PC-9 (cell line): ENCODE measurements at regions not wholly inside any gene's neighbourhood (a gene's known extent, or its start where the extent isn't known, plus 50 kb on each side); places are given as distances from the start of the nearest gene placed in this dataset.
"Not testable (repeated sequence)": the region's sequence is repeated elsewhere in the genome, so short reads cannot be mapped to it uniquely, and the experiment has no call there.

Experiments
- BruUV-seq: library from RNA; stranded (reverse); fragments of 400-500 nt; replicated peaks from 2 replicates; lab custom pipeline; 2021; lab: Mats Ljungman, UMichigan
- CTCF ChIA-PET: fragments of 300-600 bp; sonication (Branson Sonifier 250); formaldehyde crosslinking; loops from one replicate; lab custom pipeline; 2022; ENCODE audit warnings: antibody characterized with exemption; lab: Charles Lee
- POLR2A ChIA-PET: fragments of 300-600 bp; sonication (Branson Sonifier 250); formaldehyde crosslinking; loops from one replicate; lab custom pipeline; 2022; ENCODE audit warnings: antibody characterized with exemption; ENCODE audit not compliant: unreplicated experiment; lab: Charles Lee
- DNase-seq, 2 experiments: peaks; one replicate each; pipeline versions ENCODE4 v3.0.0 to v3.0.0-alpha.2; 2015 to 2022; ENCODE audit warnings: mixed read lengths in 1 of 2
- H2AFZ ChIP-seq: fragments of 200-600 bp; sonication (generic); 2 replicates; pipeline ENCODE4 v1.8.1; 2017; ENCODE audit warnings: antibody characterized with exemption
- H3F3A ChIP-seq: fragments of 200-600 bp; sonication (generic); 2 replicates; pipeline ENCODE4 v1.8.1; 2017; ENCODE audit warnings: antibody characterized with exemption, mild to moderate bottlenecking, low read depth; ENCODE audit not compliant: insufficient read depth
- H3K27ac ChIP-seq: fragments of 200-600 bp; sonication (generic); 2 replicates; pipeline ENCODE4 v1.6.1; 2016; ENCODE audit warnings: mixed run types
- H3K27me3 ChIP-seq: fragments of 200-600 bp; sonication (generic); 2 replicates; pipeline ENCODE4 v1.6.1; 2016; ENCODE audit warnings: low read depth, mixed run types; ENCODE audit not compliant: insufficient read depth
- H3K36me3 ChIP-seq: fragments of 200-600 bp; sonication (generic); 2 replicates; pipeline ENCODE4 v1.6.1; 2016; ENCODE audit warnings: low read depth, mixed run types
- H3K4me1 ChIP-seq: fragments of 200-600 bp; sonication (generic); replicated peaks from 2 replicates; pipeline ENCODE4 v1.6.1; 2016; ENCODE audit warnings: mixed run types; ENCODE audit not compliant: insufficient read depth
- H3K4me2 ChIP-seq: fragments of 200-600 bp; sonication (generic); 2 replicates; pipeline ENCODE4 v1.6.1; 2017; ENCODE audit warnings: mixed run types
- H3K4me3 ChIP-seq: fragments of 200-600 bp; sonication (generic); 2 replicates; pipeline ENCODE4 v1.6.1; 2016; ENCODE audit warnings: mixed run types
- H3K79me2 ChIP-seq: fragments of 200-600 bp; sonication (generic); 2 replicates; pipeline ENCODE4 v1.6.1; 2017; ENCODE audit warnings: low read depth, mixed run types
- H3K9me2 ChIP-seq: fragments of 200-600 bp; sonication (generic); 2 replicates; pipeline ENCODE4 v1.8.1; 2017; ENCODE audit warnings: mild to moderate bottlenecking; ENCODE audit not compliant: insufficient read depth
- H3K9me3 ChIP-seq: fragments of 200-600 bp; sonication (generic); 2 replicates; pipeline ENCODE4 v1.8.1; 2016; ENCODE audit warnings: low read depth; ENCODE audit not compliant: insufficient read depth
- H4K20me1 ChIP-seq: fragments of 200-600 bp; sonication (generic); 2 replicates; pipeline ENCODE4 v1.8.1; 2017; ENCODE audit not compliant: insufficient read depth
- intact Hi-C: fragments of 100-400 bp; cut with micrococcal nuclease; formaldehyde crosslinking; loops from one replicate; pipeline ENCODE4 v1.10.0; 2022; ENCODE audit not compliant: unreplicated experiment

- H3K36me3 ChIP-seq, H3K4me2 ChIP-seq, H3F3A ChIP-seq, H3K9me2 ChIP-seq, H3K9me3 ChIP-seq, H4K20me1 ChIP-seq, H3K79me2 ChIP-seq, POLR2A ChIA-PET, DNase-seq, BruUV-seq, intact Hi-C loops, H3K4me1 ChIP-seq, H3K27me3 ChIP-seq, H3K4me3 ChIP-seq, CTCF ChIA-PET, H3K27ac ChIP-seq, H2AFZ ChIP-seq: not testable (repeated sequence)
Measured at GRCh38 chr2:87649871-87650270, 98.0 kb upstream of the PLGLB2 start.

DNA sequence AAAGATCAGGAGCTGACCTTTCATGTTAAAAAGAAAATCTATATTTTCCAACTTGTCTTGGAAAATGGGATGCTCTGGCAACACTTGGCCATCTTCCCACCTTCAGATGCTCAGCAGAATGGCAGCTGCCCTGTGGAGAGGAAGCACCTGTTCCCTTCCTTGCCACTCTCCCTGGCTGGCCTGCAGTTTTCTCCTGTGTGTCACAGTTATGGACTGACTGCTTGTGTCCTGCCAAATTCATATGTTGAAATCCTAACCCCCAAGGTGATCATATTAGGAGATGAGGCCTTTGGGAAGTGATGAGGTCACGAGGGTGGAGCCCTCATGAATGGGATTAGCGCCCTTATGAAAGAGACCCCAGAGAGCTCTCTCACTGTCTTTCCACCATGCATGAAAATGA lies 97.0 kb upstream of the PLGLB2 start:
- DNase-seq, H3K27me3 ChIP-seq, H3K4me2 ChIP-seq, H3K27ac ChIP-seq, BruUV-seq, H3K4me3 ChIP-seq, H4K20me1 ChIP-seq, H3K79me2 ChIP-seq, H3K36me3 ChIP-seq, CTCF ChIA-PET, intact Hi-C loops, POLR2A ChIA-PET, H3K9me2 ChIP-seq, H3K4me1 ChIP-seq, H2AFZ ChIP-seq, H3K9me3 ChIP-seq, H3F3A ChIP-seq: not testable (repeated sequence)

DNA sequence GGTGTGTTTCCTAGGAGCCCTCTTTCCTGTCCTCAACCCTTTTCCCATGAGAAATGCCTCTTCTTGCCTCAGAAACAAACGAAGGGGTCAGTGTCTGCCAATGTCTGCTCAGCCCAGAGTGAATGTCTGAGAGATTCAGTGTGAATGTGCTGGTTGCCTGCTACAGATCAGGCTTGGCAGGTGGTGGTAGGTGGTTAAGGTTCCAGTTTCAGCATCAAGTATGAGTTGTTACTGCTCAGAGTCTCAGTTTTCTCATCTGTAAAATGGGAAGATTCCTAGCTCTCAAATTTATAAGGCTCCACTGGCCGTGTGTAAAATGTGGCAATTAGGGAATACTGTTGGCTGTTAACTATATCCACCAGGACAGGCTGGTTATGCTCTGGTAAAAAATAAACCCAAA lies 96.3 kb upstream of the PLGLB2 start:
- intact Hi-C loops, H4K20me1 ChIP-seq, H3F3A ChIP-seq, H3K27me3 ChIP-seq, H3K79me2 ChIP-seq, H3K9me2 ChIP-seq, H3K4me2 ChIP-seq, H3K27ac ChIP-seq, H3K4me1 ChIP-seq, BruUV-seq, H2AFZ ChIP-seq, H3K9me3 ChIP-seq, CTCF ChIA-PET, H3K36me3 ChIP-seq, POLR2A ChIA-PET, H3K4me3 ChIP-seq, DNase-seq: not testable (repeated sequence)

DNA sequence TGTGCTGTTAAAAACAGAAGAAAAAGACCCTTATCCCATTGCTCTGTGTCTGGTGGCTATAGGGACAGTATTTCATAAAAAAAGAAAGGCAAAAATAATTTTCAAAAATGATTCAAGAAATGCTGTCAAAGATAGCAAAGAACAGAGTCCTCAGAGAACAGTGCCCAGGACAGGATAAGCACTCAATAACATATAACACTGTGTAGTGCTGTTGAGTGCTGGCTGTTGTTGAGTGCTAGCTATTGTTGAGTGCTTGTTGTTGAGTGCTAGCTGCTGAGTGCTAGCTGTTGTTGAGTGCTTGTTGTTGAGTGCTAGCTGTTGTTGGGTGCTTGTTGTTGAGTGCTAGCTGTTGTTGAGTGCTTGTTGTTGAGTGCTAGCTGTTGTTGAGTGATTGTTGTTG lies 94.5 kb upstream of the PLGLB2 start:
- H3K9me2 ChIP-seq, H4K20me1 ChIP-seq, H2AFZ ChIP-seq, H3K36me3 ChIP-seq, DNase-seq, BruUV-seq, H3K79me2 ChIP-seq, H3K4me2 ChIP-seq, H3K27me3 ChIP-seq, H3K4me1 ChIP-seq, H3F3A ChIP-seq, POLR2A ChIA-PET, H3K9me3 ChIP-seq, H3K27ac ChIP-seq, intact Hi-C loops, H3K4me3 ChIP-seq, CTCF ChIA-PET: not testable (repeated sequence)

DNA sequence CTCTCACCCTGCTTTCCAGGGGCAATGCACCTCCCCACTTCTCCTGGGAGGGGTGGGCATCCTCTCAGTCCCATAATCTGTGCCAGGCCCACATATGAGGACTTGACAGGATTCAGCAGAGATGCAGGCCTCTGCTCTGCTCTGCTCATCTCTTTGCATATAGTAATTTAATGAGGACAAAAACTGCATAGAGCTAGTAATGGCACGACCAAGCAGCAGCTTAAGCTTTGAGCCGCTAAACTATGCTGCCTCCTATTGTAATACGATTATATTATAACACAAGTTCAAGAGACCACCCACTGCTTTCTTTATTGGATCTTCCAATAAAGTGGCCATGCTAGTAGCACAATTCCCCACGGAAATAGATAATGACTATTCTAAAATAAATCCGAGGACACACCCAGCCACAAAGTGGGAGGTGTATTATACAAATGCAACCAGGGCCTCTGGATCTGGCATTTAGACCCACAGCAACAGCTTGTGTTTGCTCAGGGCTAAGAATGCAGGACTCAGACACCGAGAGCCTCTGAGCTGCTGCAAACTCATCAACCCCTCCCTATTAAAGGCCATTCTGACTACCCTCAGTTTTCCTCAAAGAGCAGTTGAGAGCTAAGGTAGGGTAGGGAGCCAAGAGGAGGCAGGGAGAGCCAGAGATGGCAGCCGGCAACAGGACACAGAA lies 93.6 kb upstream of the PLGLB2 start:
- BruUV-seq, CTCF ChIA-PET, H3K27me3 ChIP-seq, H3K9me3 ChIP-seq, H3K27ac ChIP-seq, H3F3A ChIP-seq, H3K79me2 ChIP-seq, POLR2A ChIA-PET, H3K4me2 ChIP-seq, DNase-seq, H2AFZ ChIP-seq, H3K36me3 ChIP-seq, intact Hi-C loops, H3K9me2 ChIP-seq, H4K20me1 ChIP-seq, H3K4me1 ChIP-seq, H3K4me3 ChIP-seq: not testable (repeated sequence)

DNA sequence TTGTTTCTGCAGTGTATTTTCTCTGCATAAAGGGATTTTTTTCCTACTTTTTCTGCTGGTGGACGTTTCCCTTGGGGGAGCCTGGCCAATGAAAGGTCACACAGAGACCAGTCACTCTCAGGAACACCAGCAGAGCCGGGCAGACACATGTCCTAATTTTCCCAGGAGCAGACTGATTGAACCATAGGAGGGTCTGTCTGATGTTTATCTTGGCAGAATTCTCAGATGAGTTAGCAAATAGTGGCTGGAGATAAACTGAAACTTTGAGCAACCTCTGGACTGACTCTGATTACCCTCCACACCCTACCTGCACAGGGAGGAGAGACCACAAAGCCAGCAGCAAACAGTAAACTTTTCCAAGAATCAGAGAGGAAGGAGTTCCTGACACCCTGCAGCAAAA lies 90.0 kb upstream of the PLGLB2 start:
- H3K27me3 ChIP-seq, H3K4me1 ChIP-seq, H3K9me2 ChIP-seq, H3F3A ChIP-seq, CTCF ChIA-PET, H3K4me3 ChIP-seq, BruUV-seq, H3K9me3 ChIP-seq, POLR2A ChIA-PET, H4K20me1 ChIP-seq, H3K36me3 ChIP-seq, DNase-seq, H2AFZ ChIP-seq, intact Hi-C loops, H3K79me2 ChIP-seq: not testable (repeated sequence)
- Histone ChIP-seq H3K4me2 (peak overlapping the region; percentile 42; the same call in 1 of the 2 replicates), H3K27ac (peak overlapping the region; percentile 56; the same call in 1 of the 2 replicates)

- H3K4me2 ChIP-seq, BruUV-seq, H3K27me3 ChIP-seq, H3K9me2 ChIP-seq, intact Hi-C loops, POLR2A ChIA-PET, H4K20me1 ChIP-seq, H2AFZ ChIP-seq, DNase-seq, H3K9me3 ChIP-seq, H3K4me3 ChIP-seq, H3K36me3 ChIP-seq, H3F3A ChIP-seq, H3K79me2 ChIP-seq, CTCF ChIA-PET, H3K4me1 ChIP-seq: not testable (repeated sequence)
- 0 out of 2 replicates have a peak overlapping the region, but pooled peaks have one; percentile 56 for H3K27ac ChIP-seq
Measured at GRCh38 chr2:87658357-87658756, 89.5 kb upstream of the PLGLB2 start.
